H1 (cell line): ENCODE measurements at regions not wholly inside any gene's neighbourhood (a gene's known extent, or its start where the extent isn't known, plus 50 kb on each side); places are given as distances from the start of the nearest gene placed in this dataset.

ENCODE experiments used
- CTCF ChIA-PET: fragments of 300-600 bp; sonication (Branson Sonifier 250); formaldehyde crosslinking; loops from one replicate; lab custom pipeline; 2021; ENCODE audit not compliant: partially characterized antibody; lab: Charles Lee
- POLR2A ChIA-PET: fragments of 300-600 bp; sonication (Branson Sonifier 250); formaldehyde crosslinking; loops from one replicate; lab custom pipeline; 2021; ENCODE audit warnings: inconsistent platforms; ENCODE audit not compliant: partially characterized antibody; lab: Charles Lee
- DNase-seq, 2 experiments: peaks; one replicate each; pipeline versions ENCODE4 v3.0.0 to v3.0.0-alpha.2; 2010 to 2022; ENCODE audit warnings: low spot score in 2 of 2, low read depth in 1 of 2, mixed read lengths in 1 of 2
- FAIRE-seq: peaks from 2 replicates; lab custom pipeline; 2011; peaks lifted over from hg19 to GRCh38; lab: Jason Lieb, UNC
- H2AFZ ChIP-seq: 2 replicates; pipeline ENCODE4 v1.8.1; 2012; ENCODE audit warnings: low read length, inconsistent platforms
- H2AK5ac ChIP-seq: 2 replicates; pipeline ENCODE4 v1.6.1; 2013; ENCODE audit warnings: low read depth, low read length
- H2BK120ac ChIP-seq: replicated peaks from 2 replicates; pipeline ENCODE3; 2013; ENCODE audit warnings: low read depth, low read length, inconsistent platforms
- H2BK12ac ChIP-seq: 2 replicates; pipeline ENCODE4 v1.6.1; 2013; ENCODE audit warnings: low read depth, low read length
- H2BK15ac ChIP-seq: 2 replicates; pipeline ENCODE4 v1.6.1; 2013; ENCODE audit warnings: low read length
- H2BK20ac ChIP-seq: 2 replicates; pipeline ENCODE4 v1.6.1; 2013; ENCODE audit warnings: low read length
- H2BK5ac ChIP-seq: 2 replicates; pipeline ENCODE4 v1.6.1; 2013; ENCODE audit warnings: low read depth, low read length
- H3K14ac ChIP-seq: 2 replicates; pipeline ENCODE4 v1.6.1; 2013; ENCODE audit warnings: inconsistent platforms; ENCODE audit not compliant: insufficient read length
- H3K18ac ChIP-seq: 2 replicates; pipeline ENCODE4 v1.6.1; 2013; ENCODE audit warnings: low read length; ENCODE audit errors: extremely low read depth
- H3K23ac ChIP-seq: 2 replicates; pipeline ENCODE4 v1.6.1; 2013; ENCODE audit warnings: inconsistent platforms; ENCODE audit not compliant: insufficient read length
- H3K23me2 ChIP-seq: 2 replicates; pipeline ENCODE4 v1.6.1; 2013; ENCODE audit warnings: low read depth, low read length
- H3K27ac ChIP-seq: 2 replicates; pipeline ENCODE4 v1.6.1; 2011; ENCODE audit warnings: low read depth, low read length, inconsistent platforms
- H3K27me3 ChIP-seq, 4 experiments: replicated peaks in 1 of 4; 1 replicate in 1 of 4; 2 replicates in 3 of 4; pipeline versions ENCODE4 v1.6.1 to v1.8.1; 2011 to 2013; ENCODE audit warnings: low read length in 3 of 4, mild to moderate bottlenecking in 3 of 4, inconsistent platforms in 2 of 4, mixed read lengths in 2 of 4, moderate library complexity in 1 of 4; ENCODE audit not compliant: control insufficient read depth in 3 of 4, insufficient read depth in 3 of 4; ENCODE audit errors: extremely low read depth in 1 of 4
- H3K36me3 ChIP-seq, 4 experiments: 2 replicates each; pipeline versions ENCODE4 v1.6.1 to v1.8.1; 2011 to 2013; ENCODE audit warnings: mild to moderate bottlenecking in 4 of 4, low read length in 3 of 4, moderate library complexity in 2 of 4, control low read depth in 1 of 4, inconsistent platforms in 1 of 4; ENCODE audit not compliant: insufficient read depth in 4 of 4, control insufficient read depth in 2 of 4
- H3K4ac ChIP-seq: replicated peaks from 2 replicates; pipeline ENCODE3; 2013; ENCODE audit warnings: low read length, low read depth, mixed read lengths, inconsistent platforms; ENCODE audit not compliant: insufficient read length
- H3K4me1 ChIP-seq, 4 experiments: replicated peaks in 1 of 4; 1 replicate in 1 of 4; 2 replicates in 3 of 4; pipeline versions ENCODE4 v1.6.1 to v1.8.1; 2011 to 2013; ENCODE audit warnings: low read length in 3 of 4, inconsistent platforms in 2 of 4, mixed read lengths in 1 of 4; ENCODE audit not compliant: insufficient read depth in 4 of 4, control insufficient read depth in 3 of 4
- H3K4me2 ChIP-seq, 2 experiments: 2 replicates each; pipeline versions ENCODE4 v1.6.1 to v1.8.1; 2011 to 2013; ENCODE audit warnings: low read depth in 2 of 2, low read length in 2 of 2, control low read depth in 1 of 2, inconsistent platforms in 1 of 2, mild to moderate bottlenecking in 1 of 2; ENCODE audit not compliant: insufficient read depth in 1 of 2
- H3K4me3 ChIP-seq, 4 experiments: fragments of 200-600, 300-600 bp in 1 of 4; sonication (generic), shearing (Covaris generic), sonication (Bioruptor Twin) in 1 of 4; 2 replicates each; pipeline versions ENCODE4 v1.5.1 to v1.8.1; 2011 to 2016; ENCODE audit warnings: low read length in 4 of 4, low read depth in 3 of 4, control low read depth in 2 of 4, inconsistent platforms in 2 of 4, mild to moderate bottlenecking in 2 of 4, mixed read lengths in 1 of 4, moderate library complexity in 1 of 4; ENCODE audit not compliant: insufficient read depth in 2 of 4; ENCODE audit errors: extremely low read depth in 1 of 4
- H3K56ac ChIP-seq: replicated peaks from 2 replicates; pipeline ENCODE3; 2013; ENCODE audit warnings: low read depth, mild to moderate bottlenecking, mixed read lengths, low read length, inconsistent platforms; ENCODE audit not compliant: insufficient read length
- H3K79me1 ChIP-seq: 2 replicates; pipeline ENCODE4 v1.6.1; 2013; ENCODE audit warnings: low read depth, low read length, control low read depth
- H3K79me2 ChIP-seq, 2 experiments: 2 replicates each; pipeline versions ENCODE4 v1.6.1 to v1.8.1; 2012 to 2013; ENCODE audit warnings: low read length in 2 of 2, mild to moderate bottlenecking in 2 of 2, inconsistent platforms in 1 of 2; ENCODE audit not compliant: insufficient read depth in 2 of 2, control insufficient read depth in 1 of 2
- H3K9ac ChIP-seq, 4 experiments: replicated peaks in 1 of 4; 1 replicate in 1 of 4; 2 replicates in 3 of 4; pipeline versions ENCODE4 v1.6.1 to v1.8.1; 2011 to 2013; ENCODE audit warnings: low read depth in 3 of 4, low read length in 3 of 4, control low read depth in 2 of 4, mild to moderate bottlenecking in 2 of 4, moderate library complexity in 2 of 4, inconsistent platforms in 1 of 4; ENCODE audit errors: extremely low read depth in 1 of 4
- H3K9me3 ChIP-seq, 2 experiments: 2 replicates each; pipeline versions ENCODE4 v1.6.1 to v1.8.1; 2012 to 2013; ENCODE audit warnings: mild to moderate bottlenecking in 2 of 2, moderate library complexity in 2 of 2, control low read depth in 1 of 2, inconsistent platforms in 1 of 2, low read depth in 1 of 2, low read length in 1 of 2, mixed read lengths in 1 of 2; ENCODE audit not compliant: insufficient read depth in 2 of 2
- H4K20me1 ChIP-seq, 2 experiments: replicated peaks in 1 of 2; 2 replicates each; pipeline versions ENCODE3 to v1.8.1; 2011 to 2013; ENCODE audit warnings: inconsistent platforms in 2 of 2, low read length in 2 of 2, mild to moderate bottlenecking in 1 of 2; ENCODE audit not compliant: insufficient read depth in 2 of 2, control insufficient read depth in 1 of 2
- H4K5ac ChIP-seq: 2 replicates; pipeline ENCODE4 v1.6.1; 2013; ENCODE audit warnings: low read length, low read depth, mixed read lengths, inconsistent platforms; ENCODE audit not compliant: insufficient read length
- H4K8ac ChIP-seq: 2 replicates; pipeline ENCODE4 v1.8.0; 2013; ENCODE audit warnings: mild to moderate bottlenecking, moderate library complexity, low read length, inconsistent platforms; ENCODE audit not compliant: insufficient read depth; ENCODE audit errors: extremely low read depth
- H4K91ac ChIP-seq: replicated peaks from 2 replicates; pipeline ENCODE3; 2013; ENCODE audit warnings: low read length, mixed read lengths, inconsistent platforms; ENCODE audit not compliant: insufficient read length
- BACH1 ChIP-seq: IDR thresholded peaks from 2 replicates; pipeline ENCODE4 v1.6.1; 2012; ENCODE audit warnings: low read length, improper control_type of control experiment
- EP300 ChIP-seq, 2 experiments: IDR thresholded peaks; 1 replicate in 1 of 2; 2 replicates in 1 of 2; pipeline ENCODE4 v1.6.1; 2011 to 2012; ENCODE audit warnings: low read depth in 2 of 2, low read length in 2 of 2, mild to moderate bottlenecking in 2 of 2, borderline replicate concordance in 1 of 2, inconsistent platforms in 1 of 2, moderate library complexity in 1 of 2
- EZH2 ChIP-seq: fragments of 200-600 bp; sonication (generic); IDR thresholded peaks from 2 replicates; pipeline ENCODE4 v1.7.1; 2012; ENCODE audit warnings: low read depth, mild to moderate bottlenecking, moderate library complexity, low read length, inconsistent platforms; ENCODE audit not compliant: severe bottlenecking
- JUN ChIP-seq: IDR thresholded peaks from 2 replicates; pipeline ENCODE4 v1.6.1; 2011; ENCODE audit warnings: low read depth, mild to moderate bottlenecking, improper control_type of control experiment, low read length
- KDM1A ChIP-seq: fragments of 200-600, 300-600 bp; sonication (generic); IDR thresholded peaks from 2 replicates; pipeline ENCODE4 v1.7.1; 2016; ENCODE audit warnings: mild to moderate bottlenecking, low read length, borderline replicate concordance
- KDM4A ChIP-seq: IDR thresholded peaks from one replicate; pipeline ENCODE4 v1.7.1; 2012; ENCODE audit warnings: low read depth, mild to moderate bottlenecking, moderate library complexity, low read length, inconsistent platforms; ENCODE audit not compliant: severe bottlenecking
- POLR2A ChIP-seq, 2 experiments: IDR thresholded peaks; 1 replicate in 1 of 2; 2 replicates in 1 of 2; pipeline ENCODE4 v1.6.1; 2011; ENCODE audit warnings: low read depth in 2 of 2, low read length in 2 of 2, mild to moderate bottlenecking in 2 of 2; ENCODE audit errors: control extremely low read depth in 1 of 2
- RFX5 ChIP-seq: IDR thresholded peaks from 2 replicates; pipeline ENCODE4 v1.6.1; 2011; ENCODE audit warnings: low read depth, low read length, improper control_type of control experiment, borderline replicate concordance
- TAF1 ChIP-seq: IDR thresholded peaks from 2 replicates; pipeline ENCODE4 v1.6.1; 2011; ENCODE audit warnings: mild to moderate bottlenecking, low read depth, low read length
- TAF7 ChIP-seq: optimal IDR thresholded peaks from 2 replicates; pipeline ENCODE3; 2011; ENCODE audit warnings: low read depth, mild to moderate bottlenecking, inconsistent platforms, low read length, moderate library complexity, borderline replicate concordance
- TCF12 ChIP-seq: IDR thresholded peaks from 2 replicates; pipeline ENCODE4 v1.6.1; 2011; ENCODE audit warnings: low read depth, mild to moderate bottlenecking, low read length
- WGBS, 2 experiments: shearing (Covaris generic) in 1 of 2; methylation state at CpG; one replicate each; pipeline versions ENCODE4 v1.1.6 to v1.1.7; 2013 to 2015; ENCODE audit warnings: low lambda C conversion rate in 2 of 2, mixed read lengths in 2 of 2, inconsistent platforms in 1 of 2, low coverage in 1 of 2, missing lambda C conversion rate in 1 of 2; ENCODE audit not compliant: insufficient replicate concordance in 2 of 2, insufficient coverage in 1 of 2, insufficient read length in 1 of 2; ENCODE audit errors: extremely low coverage in 1 of 2, missing lambda C conversion rate in 1 of 2; 5-methylcytosine and 5-hydroxymethylcytosine counted together

DNA sequence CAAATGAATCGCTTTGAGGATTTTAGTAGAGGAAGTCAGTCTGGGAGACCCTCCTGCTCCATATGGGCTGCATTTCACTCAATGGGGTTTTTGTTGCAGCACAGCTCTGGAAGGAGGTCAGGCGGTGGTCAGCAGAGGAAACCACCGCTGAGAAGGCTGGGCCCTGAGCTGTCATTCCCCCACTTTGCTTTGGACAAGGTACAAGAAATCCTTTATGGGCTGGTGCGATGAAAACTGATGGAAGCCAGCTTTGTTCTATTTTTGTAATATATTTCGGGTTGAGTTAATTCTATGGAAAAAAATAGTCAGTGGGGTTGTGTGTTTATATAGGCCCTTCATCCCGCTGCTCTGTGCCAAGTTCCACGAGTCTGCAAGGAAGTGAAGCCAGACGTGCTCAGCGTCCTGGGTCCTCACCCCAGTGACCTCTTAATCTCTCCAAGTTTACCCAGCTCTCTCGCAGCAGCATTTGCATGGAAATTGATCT is 157.1 kb upstream of the TMC3 start:
- H3K4me1 ChIP-seq, result peaks cover 4 to 12% (median 11%) of the 10 kb centered on the region in 4 experiments
- no peak for TF ChIP-seq TAF1
- TF ChIP-seq TCF12, result no peak
- TF ChIP-seq EZH2, result no peak
- no peak for TF ChIP-seq KDM4A
- TF ChIP-seq JUN, result no peak
- TF ChIP-seq POLR2A (IDR thresholded peaks at IDR 0.05; ENCODE audit: control extremely low read depth in 1 of 2, low read depth in 2 of 2, low read length in 2 of 2), result no peak
- no peak for TF ChIP-seq RFX5
- TF ChIP-seq EP300 (IDR thresholded peaks at IDR 0.05; ENCODE audit: borderline replicate concordance in 1 of 2, low read depth in 2 of 2, low read length in 2 of 2), result no peak
- no peak for TF ChIP-seq KDM1A
- TF ChIP-seq BACH1, result no peak
- TF ChIP-seq TAF7, result no peak
- H2BK15ac ChIP-seq, result no peak overlapping the region
- no peak overlapping the region for H2BK20ac ChIP-seq
- DNase-seq, result no peak
- H3K27ac ChIP-seq, result no peak overlapping the region
- 43% methylated on average over 10 of the region's 10 CpGs; no CpG with 5 or more reads in 1 of the 2 experiments for WGBS, 2 experiments
- CTCF ChIA-PET, result interaction anchor here (0.7 kb wide), 1 partner anchor 28 kb away, joined by 3 read pairs; no protein-coding TSS in a partner anchor
- no peaks in the 10 kb centered on the region for H3K27me3 ChIP-seq
- H2AK5ac ChIP-seq, result no peak overlapping the region
- H3K9ac ChIP-seq, result no peak overlapping the region
- no peaks in the 10 kb centered on the region for H3K79me1 ChIP-seq
- H3K14ac ChIP-seq, result no peak overlapping the region
- H3K4me3 ChIP-seq, result peak overlapping the region in 1 of 4 experiments; percentile 7; a peak in 1 of 8 replicates
- no peaks in the 10 kb centered on the region for H4K20me1 ChIP-seq
- no peak overlapping the region for H2AFZ ChIP-seq
- POLR2A ChIA-PET, result no interaction called here
- H3K23ac ChIP-seq, result no peak overlapping the region
- peak overlapping the region; percentile 31 to 49; a peak in 3 of 4 replicates for H3K4me2 ChIP-seq
- no peaks in the 10 kb centered on the region for H3K23me2 ChIP-seq
- no peak overlapping the region for H4K91ac ChIP-seq
- no peaks in the 10 kb centered on the region for H3K36me3 ChIP-seq
- H3K18ac ChIP-seq, result 0 out of 2 replicates have a peak overlapping the region, but pooled peaks have one; percentile 22
- no peak overlapping the region for H2BK5ac ChIP-seq
- H3K79me2 ChIP-seq, result no peaks in the 10 kb centered on the region
- H4K8ac ChIP-seq, result no peak overlapping the region
- H3K4ac ChIP-seq, result no peak overlapping the region
- H3K9me3 ChIP-seq, result no peaks in the 10 kb centered on the region
- peak; percentile 66 for FAIRE-seq
- no peak overlapping the region for H2BK120ac ChIP-seq
- no peak overlapping the region for H3K56ac ChIP-seq
- H4K5ac ChIP-seq, result no peak overlapping the region
- no peak overlapping the region for H2BK12ac ChIP-seq
